Mesendoderm (in vitro differentiated cells): ENCODE measurements at regions not wholly inside any gene's neighbourhood (a gene's known extent, or its start where the extent isn't known, plus 50 kb on each side); places are given as distances from the start of the nearest gene placed in this dataset.

Source experiments
- DNase-seq: peaks from one replicate; pipeline ENCODE4 v3.0.0; 2013
- H2AK5ac ChIP-seq: 2 replicates; pipeline ENCODE4 v1.6.1; 2013; ENCODE audit warnings: low read length, inconsistent platforms
- H2BK120ac ChIP-seq: 2 replicates; pipeline ENCODE4 v1.6.1; 2013; ENCODE audit warnings: low read depth, mild to moderate bottlenecking, low read length, moderate library complexity, mixed read lengths
- H2BK15ac ChIP-seq: replicated peaks from 2 replicates; pipeline ENCODE4 v1.6.1; 2013; ENCODE audit warnings: low read depth, mild to moderate bottlenecking, moderate library complexity
- H2BK5ac ChIP-seq: 2 replicates; pipeline ENCODE4 v1.6.1; 2013; ENCODE audit warnings: low read length, inconsistent platforms
- H3K18ac ChIP-seq: 2 replicates; pipeline ENCODE4 v1.6.1; 2013; ENCODE audit warnings: mild to moderate bottlenecking, low read length, mixed read lengths
- H3K23ac ChIP-seq: one replicate; pipeline ENCODE4 v1.6.1; 2013; ENCODE audit warnings: low read length
- H3K27ac ChIP-seq: 2 replicates; pipeline ENCODE4 v1.5.1; 2013; ENCODE audit warnings: low read depth, mild to moderate bottlenecking, inconsistent platforms, low read length, moderate library complexity
- H3K27me3 ChIP-seq: 2 replicates; pipeline ENCODE4 v1.6.1; 2013; ENCODE audit warnings: low read length, control low read depth, mild to moderate bottlenecking, inconsistent platforms; ENCODE audit not compliant: insufficient read depth, poor library complexity
- H3K36me3 ChIP-seq: 2 replicates; pipeline ENCODE4 v1.6.1; 2013; ENCODE audit warnings: low read length, inconsistent platforms; ENCODE audit not compliant: control insufficient read depth, insufficient read depth
- H3K4ac ChIP-seq: one replicate; pipeline ENCODE4 v1.6.1; 2013; ENCODE audit warnings: low read depth, mild to moderate bottlenecking, low read length, moderate library complexity
- H3K4me1 ChIP-seq: 2 replicates; pipeline ENCODE4 v1.6.1; 2013; ENCODE audit warnings: low read depth, low read length, inconsistent platforms; ENCODE audit not compliant: control insufficient read depth
- H3K4me2 ChIP-seq: 2 replicates; pipeline ENCODE4 v1.6.1; 2013; ENCODE audit warnings: low read length
- H3K4me3 ChIP-seq: 2 replicates; pipeline ENCODE4 v1.5.1; 2013; ENCODE audit warnings: mild to moderate bottlenecking, low read length
- H3K56ac ChIP-seq: one replicate; pipeline ENCODE4 v1.6.1; 2013; ENCODE audit warnings: low read length
- H3K79me1 ChIP-seq: 2 replicates; pipeline ENCODE4 v1.6.1; 2013; ENCODE audit warnings: low read length, inconsistent platforms
- H3K79me2 ChIP-seq: 2 replicates; pipeline ENCODE4 v1.6.1; 2013; ENCODE audit warnings: mild to moderate bottlenecking, low read length; ENCODE audit not compliant: control insufficient read depth, insufficient read depth
- H3K9ac ChIP-seq: 2 replicates; pipeline ENCODE4 v1.6.1; 2013; ENCODE audit warnings: low read length, inconsistent platforms
- H4K5ac ChIP-seq: one replicate; pipeline ENCODE4 v1.6.1; 2013; ENCODE audit warnings: low read length
- H4K8ac ChIP-seq: one replicate; pipeline ENCODE4 v1.6.1; 2013; ENCODE audit warnings: low read depth, mild to moderate bottlenecking, control low read depth, low read length, moderate library complexity
- WGBS: extraction: QIAGEN DNeasy Blood & Tissue Kit; methylation state at CpG from one replicate; pipeline ENCODE4 v1.1.7; 2013; ENCODE audit warnings: low lambda C conversion rate, missing lambda C conversion rate; ENCODE audit not compliant: insufficient coverage; ENCODE audit errors: extremely low coverage; 5-methylcytosine and 5-hydroxymethylcytosine counted together

DNA sequence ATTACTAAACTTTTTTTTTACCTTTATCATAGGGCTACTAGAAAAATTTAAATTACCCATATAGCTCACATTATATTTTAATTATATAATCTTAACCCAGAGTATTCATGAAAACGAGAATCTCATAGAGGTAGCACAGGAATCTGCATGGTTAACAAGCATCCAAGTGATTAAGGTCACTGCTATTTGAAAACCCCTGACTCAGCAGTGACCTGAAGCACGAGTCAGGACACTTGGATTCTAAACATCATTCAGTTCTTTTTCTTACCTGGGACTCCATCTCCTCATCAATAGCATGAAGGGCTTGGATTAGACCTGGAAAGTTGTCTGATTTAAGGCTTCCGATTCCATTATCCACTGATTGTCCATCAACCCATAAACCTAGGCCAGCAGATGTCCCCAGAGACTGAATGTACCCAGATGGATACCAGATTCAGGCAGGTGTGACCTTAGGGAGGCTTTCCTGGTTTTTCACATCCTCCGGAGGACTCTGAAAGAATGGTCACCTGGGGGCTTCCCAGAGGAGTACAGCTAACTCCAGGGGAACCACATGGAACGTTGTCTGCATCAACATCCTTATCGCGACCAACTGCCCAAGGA, 174.3 kb downstream of the SETD4 start:
- H2BK120ac ChIP-seq: no peak overlapping the region
- no peak overlapping the region for H4K5ac ChIP-seq
- H4K8ac ChIP-seq: no peak overlapping the region

DNA sequence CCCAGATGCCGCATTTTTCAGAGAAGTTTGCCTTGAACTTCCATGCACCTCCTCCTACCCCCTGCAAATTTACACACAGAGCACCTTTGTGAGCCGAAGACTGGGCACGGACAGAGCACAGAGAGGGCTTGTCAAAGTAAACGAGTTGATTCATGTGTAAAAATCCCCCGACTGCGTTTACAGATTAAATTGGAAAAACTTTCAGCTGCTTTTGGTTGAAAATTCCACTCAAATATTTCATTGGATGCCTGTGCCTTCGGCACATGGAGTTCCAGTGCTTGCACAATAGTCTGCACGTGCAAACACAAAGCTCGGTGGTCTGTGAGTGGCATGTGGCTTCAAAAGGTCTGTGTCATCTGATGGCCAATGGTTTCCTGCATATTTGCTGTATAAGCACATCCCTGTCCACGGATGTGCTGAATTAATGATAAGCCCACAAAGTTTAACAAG, 177.5 kb downstream of the SETD4 start:
- Histone ChIP-seq H3K4ac (no peak overlapping the region), H3K36me3 (no peaks in the 10 kb centered on the region), H3K56ac (no peak overlapping the region), H3K27me3 (no peaks in the 10 kb centered on the region), H3K4me1 (no peaks in the 10 kb centered on the region), H2BK120ac (no peak overlapping the region), H4K5ac (no peak overlapping the region), H3K27ac (no peak overlapping the region), H3K18ac (no peak overlapping the region), H4K8ac (no peak overlapping the region), H3K4me2 (no peak overlapping the region), H2AK5ac (no peak overlapping the region), H3K79me1 (no peaks in the 10 kb centered on the region), H2BK15ac (no peak overlapping the region), H3K4me3 (no peak overlapping the region), H2BK5ac (no peak overlapping the region), H3K9ac (no peak overlapping the region), H3K79me2 (no peaks in the 10 kb centered on the region), H3K23ac (no peak overlapping the region)
- no CpG with 5 or more reads among the region's 10 CpGs for WGBS
- no peak for DNase-seq

More for the DNA sequence above, 174.3 kb downstream of the SETD4 start:
- H3K23ac ChIP-seq: no peak overlapping the region
- H3K36me3 ChIP-seq: no peaks in the 10 kb centered on the region
- H3K9ac ChIP-seq: no peak overlapping the region
- H3K27ac ChIP-seq: no peak overlapping the region
- no peak overlapping the region for H2BK5ac ChIP-seq
- H3K4me3 ChIP-seq: no peak overlapping the region
- no peaks in the 10 kb centered on the region for H3K79me1 ChIP-seq
- no peak overlapping the region for H2AK5ac ChIP-seq
- no peak overlapping the region for H2BK15ac ChIP-seq
- no peaks in the 10 kb centered on the region for H3K4me1 ChIP-seq
- no peak overlapping the region for H3K18ac ChIP-seq
- no peak overlapping the region for H3K4ac ChIP-seq
- no peaks in the 10 kb centered on the region for H3K79me2 ChIP-seq
- no peaks in the 10 kb centered on the region for H3K27me3 ChIP-seq
- no peak overlapping the region for H3K56ac ChIP-seq
- no CpG with 5 or more reads among the region's 7 CpGs for WGBS
- H3K4me2 ChIP-seq: no peak overlapping the region
- DNase-seq: peak; percentile 7

DNA sequence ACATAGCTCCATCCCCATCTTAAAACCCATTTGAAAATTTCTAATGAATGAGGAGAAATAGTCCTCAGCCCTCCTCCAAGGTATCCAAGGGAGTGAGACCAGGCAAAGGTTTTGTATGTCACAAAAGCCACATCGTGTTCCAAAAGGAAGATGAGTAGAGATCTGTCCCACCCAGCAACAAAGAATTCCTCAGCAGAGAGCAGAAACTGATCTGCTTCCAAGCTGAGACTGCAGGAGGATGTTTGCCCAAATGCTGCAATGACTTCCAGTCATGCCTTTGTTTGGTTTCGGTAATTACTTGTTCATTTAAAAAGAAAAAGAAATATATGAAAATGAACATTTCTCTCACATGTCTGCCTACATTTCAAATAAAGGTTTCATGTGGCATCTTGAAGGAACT, 186.9 kb downstream of the SETD4 start:
- Histone ChIP-seq H4K8ac (no peak overlapping the region), H3K79me1 (no peaks in the 10 kb centered on the region), H3K79me2 (no peaks in the 10 kb centered on the region), H3K56ac (no peak overlapping the region), H4K5ac (no peak overlapping the region), H3K27ac (no peak overlapping the region), H3K27me3 (no peaks in the 10 kb centered on the region), H2AK5ac (no peak overlapping the region), H2BK15ac (no peak overlapping the region), H2BK5ac (no peak overlapping the region), H3K4me1 (no peaks in the 10 kb centered on the region), H2BK120ac (no peak overlapping the region), H3K18ac (no peak overlapping the region), H3K23ac (no peak overlapping the region), H3K4me3 (no peak overlapping the region), H3K4ac (no peak overlapping the region), H3K9ac (no peak overlapping the region), H3K4me2 (no peak overlapping the region), H3K36me3 (no peaks in the 10 kb centered on the region)
- DNase-seq: no peak
- WGBS: no CpG with 5 or more reads among the region's 2 CpGs

DNA sequence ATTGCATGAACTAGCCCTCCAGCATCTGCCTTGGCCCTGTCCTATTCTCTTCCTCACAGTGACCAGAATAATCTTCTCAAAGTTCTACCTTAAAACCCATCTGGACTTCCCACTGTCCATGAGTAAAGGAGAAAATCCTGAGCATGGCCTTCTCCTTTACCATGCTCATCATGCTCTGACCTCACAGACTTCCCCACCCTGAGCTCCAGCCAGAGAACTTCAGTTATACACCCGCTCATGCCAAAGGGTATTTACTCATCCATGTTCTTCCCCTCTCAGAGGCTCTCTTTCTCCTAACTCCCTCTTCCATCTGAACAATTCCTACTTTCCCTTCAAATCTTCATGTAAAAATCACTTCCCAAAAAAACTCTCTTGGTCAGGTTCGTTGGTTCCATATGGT, 188.4 kb downstream of the SETD4 start:
- Histone ChIP-seq H3K4ac (no peak overlapping the region), H3K79me2 (no peaks in the 10 kb centered on the region), H4K5ac (no peak overlapping the region), H3K4me3 (no peak overlapping the region), H3K18ac (no peak overlapping the region), H3K27ac (no peak overlapping the region), H3K4me2 (no peak overlapping the region), H3K79me1 (no peaks in the 10 kb centered on the region), H2BK5ac (no peak overlapping the region), H2BK120ac (no peak overlapping the region), H3K36me3 (no peaks in the 10 kb centered on the region), H2AK5ac (no peak overlapping the region), H3K23ac (no peak overlapping the region), H3K9ac (no peak overlapping the region), H3K4me1 (no peaks in the 10 kb centered on the region), H4K8ac (no peak overlapping the region), H3K27me3 (no peaks in the 10 kb centered on the region), H2BK15ac (no peak overlapping the region), H3K56ac (no peak overlapping the region)
- no CpG with 5 or more reads among the region's 2 CpGs for WGBS
- no peak for DNase-seq

DNA sequence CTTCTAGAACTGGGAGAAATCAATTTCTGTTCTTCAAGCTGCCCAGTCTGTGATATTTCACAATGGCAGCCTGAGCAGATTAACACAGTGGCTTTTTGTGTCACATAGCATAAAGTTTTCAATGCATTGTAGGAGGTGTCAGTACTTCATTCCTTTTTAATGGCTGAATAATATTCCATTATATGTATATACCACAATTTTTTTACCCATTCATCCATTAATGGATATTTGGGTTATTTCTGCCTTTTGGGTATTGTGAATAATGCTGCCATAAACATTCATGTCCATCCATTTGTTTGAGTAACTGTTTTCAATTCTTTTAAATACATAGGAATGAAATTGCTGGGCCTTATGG, 191.5 kb downstream of the SETD4 start:
- Histone ChIP-seq H3K36me3 (no peaks in the 10 kb centered on the region), H3K56ac (no peak overlapping the region), H3K79me1 (no peaks in the 10 kb centered on the region), H3K4me3 (no peak overlapping the region), H3K23ac (no peak overlapping the region), H4K5ac (no peak overlapping the region), H3K4me2 (no peak overlapping the region), H2BK15ac (no peak overlapping the region), H2BK120ac (no peak overlapping the region), H3K18ac (no peak overlapping the region), H3K4ac (no peak overlapping the region), H3K79me2 (no peaks in the 10 kb centered on the region), H4K8ac (no peak overlapping the region), H3K9ac (no peak overlapping the region), H3K4me1 (no peaks in the 10 kb centered on the region), H2AK5ac (no peak overlapping the region), H2BK5ac (no peak overlapping the region), H3K27me3 (no peaks in the 10 kb centered on the region), H3K27ac (no peak overlapping the region)
- no peak for DNase-seq
